ENCODE measurements at regions not wholly inside any gene's neighbourhood (a gene's known extent, or its start where the extent isn't known, plus 50 kb on each side); places are given as distances from the start of the nearest gene placed in this dataset.

- H3K4me3 ChIP-seq (ENCODE audit: control extremely low read depth in 1 of 5, extremely low read depth in 1 of 5, insufficient read depth in 1 of 5, low read depth in 2 of 5, low read length in 4 of 5) = no peak overlapping the region
- DNase-seq (no peak), ATAC-seq (ENCODE audit: low read depth) (no peak)
- no peak for TF ChIP-seq CTCF (IDR thresholded peaks at IDR 0.05)
- no peak overlapping the region for H3K4me2 ChIP-seq (replicated peaks; ENCODE audit: low read depth, low read length, poor library complexity, severe bottlenecking)
- POLR2A ChIA-PET = no interaction called here
- H2AFZ ChIP-seq (ENCODE audit: insufficient read depth, low read depth, low read length, poor library complexity, severe bottlenecking) = no peak overlapping the region
- H3K79me2 ChIP-seq (ENCODE audit: control insufficient read depth, insufficient read depth, low read length) = no peaks in the 10 kb centered on the region
- 93% methylated on average over 2 of the region's 2 CpGs for WGBS (ENCODE audit: insufficient coverage)
- H3K9me3 Mint-ChIP-seq (ENCODE audit: insufficient read depth) = peaks cover 3% of the 10 kb centered on the region
- CTCF ChIA-PET = no interaction called here
- H3K4me1 ChIP-seq (ENCODE audit: control insufficient read depth in 2 of 2, insufficient read depth in 2 of 2, low read length in 2 of 2) = no peaks in the 10 kb centered on the region
- intact Hi-C loops (cut with micrococcal nuclease) = no loop called here
- no peaks in the 10 kb centered on the region for H3K27me3 ChIP-seq (replicated peaks in 1 of 4; ENCODE audit: control extremely low read depth in 1 of 4, control insufficient read depth in 3 of 4, insufficient read depth in 4 of 4, low read length in 3 of 4)
- no peak overlapping the region for H3K9ac ChIP-seq (ENCODE audit: low read length)
- H3K27ac Mint-ChIP-seq = no peak overlapping the region
- H3K4me1 Mint-ChIP-seq = no peaks in the 10 kb centered on the region
- no peaks in the 10 kb centered on the region for H4K20me1 ChIP-seq (ENCODE audit: control insufficient read depth, insufficient read depth, low read length, poor library complexity, severe bottlenecking)
- no peak overlapping the region for H3K4me3 Mint-ChIP-seq
- H3K27ac ChIP-seq (ENCODE audit: low read length in 2 of 2) = no peak overlapping the region
- no peaks in the 10 kb centered on the region for H3K9me3 ChIP-seq (ENCODE audit: control extremely low read depth in 1 of 3, control insufficient read depth in 2 of 3, insufficient read depth in 1 of 3, low read length in 2 of 3)
- H3K27me3 Mint-ChIP-seq = no peaks in the 10 kb centered on the region
- no peaks in the 10 kb centered on the region for H3K36me3 ChIP-seq (replicated peaks in 1 of 2; ENCODE audit: control extremely low read depth in 1 of 2, control insufficient read depth in 1 of 2, extremely low read depth in 1 of 2, insufficient read depth in 2 of 2, low read length in 1 of 2)
Observed at GRCh38 chr13:34764246-34764645, 177.8 kb upstream of the NBEA start.

- H4K20me1 ChIP-seq (ENCODE audit: control insufficient read depth, insufficient read depth, low read length, poor library complexity, severe bottlenecking) = no peaks in the 10 kb centered on the region
- no peak for DNase-seq
- H3K9me3 ChIP-seq (ENCODE audit: control extremely low read depth in 1 of 3, control insufficient read depth in 2 of 3, insufficient read depth in 1 of 3, low read length in 2 of 3) = no peaks in the 10 kb centered on the region
- TF ChIP-seq CTCF (IDR thresholded peaks at IDR 0.05) (no peak), EZH2 (IDR thresholded peaks at IDR 0.05; ENCODE audit: borderline replicate concordance, insufficient read depth, low read depth, low read length, poor library complexity, severe bottlenecking) (no peak)
- Mint-ChIP-seq H3K4me1 (no peaks in the 10 kb centered on the region), H3K4me3 (no peak overlapping the region), H3K9me3 (ENCODE audit: insufficient read depth) (no peaks in the 10 kb centered on the region), H3K27me3 (no peaks in the 10 kb centered on the region), H3K27ac (peak overlapping the region; percentile 28)
- 96% methylated on average over 5 of the region's 6 CpGs for WGBS (ENCODE audit: insufficient coverage)
- H3K9ac ChIP-seq (ENCODE audit: low read length) = no peak overlapping the region
- ChIA-PET CTCF (no interaction called here), POLR2A (no interaction called here)
- no peak overlapping the region for H3K27ac ChIP-seq (ENCODE audit: low read length in 2 of 2)
- H3K4me1 ChIP-seq (ENCODE audit: control insufficient read depth in 2 of 2, insufficient read depth in 2 of 2, low read length in 2 of 2) = no peaks in the 10 kb centered on the region
- H3K36me3 ChIP-seq (replicated peaks in 1 of 2; ENCODE audit: control extremely low read depth in 1 of 2, control insufficient read depth in 1 of 2, extremely low read depth in 1 of 2, insufficient read depth in 2 of 2, low read length in 1 of 2) = no peaks in the 10 kb centered on the region
- no peaks in the 10 kb centered on the region for H3K79me2 ChIP-seq (ENCODE audit: control insufficient read depth, insufficient read depth, low read length)
- H3K4me3 ChIP-seq (ENCODE audit: control extremely low read depth in 1 of 5, extremely low read depth in 1 of 5, insufficient read depth in 1 of 5, low read depth in 2 of 5, low read length in 4 of 5) = no peak overlapping the region
- no peak for ATAC-seq (ENCODE audit: low read depth)
- H3K4me2 ChIP-seq (replicated peaks; ENCODE audit: low read depth, low read length, poor library complexity, severe bottlenecking) = no peak overlapping the region
- no peaks in the 10 kb centered on the region for H3K27me3 ChIP-seq (replicated peaks in 1 of 4; ENCODE audit: control extremely low read depth in 1 of 4, control insufficient read depth in 3 of 4, insufficient read depth in 4 of 4, low read length in 3 of 4)
- no peak overlapping the region for H2AFZ ChIP-seq (ENCODE audit: insufficient read depth, low read depth, low read length, poor library complexity, severe bottlenecking)
- intact Hi-C loops (cut with micrococcal nuclease) = no loop called here
Observed at GRCh38 chr13:34765446-34766180, 176.5 kb upstream of the NBEA start.
